NCI-H226 (cell line): ENCODE measurements at regions not wholly inside any gene's neighbourhood (a gene's known extent, or its start where the extent isn't known, plus 50 kb on each side); places are given as distances from the start of the nearest gene placed in this dataset.

ENCODE experiments used
- DNase-seq: peaks from one replicate; pipeline ENCODE4 v3.0.0-alpha.2; 2015

DNA sequence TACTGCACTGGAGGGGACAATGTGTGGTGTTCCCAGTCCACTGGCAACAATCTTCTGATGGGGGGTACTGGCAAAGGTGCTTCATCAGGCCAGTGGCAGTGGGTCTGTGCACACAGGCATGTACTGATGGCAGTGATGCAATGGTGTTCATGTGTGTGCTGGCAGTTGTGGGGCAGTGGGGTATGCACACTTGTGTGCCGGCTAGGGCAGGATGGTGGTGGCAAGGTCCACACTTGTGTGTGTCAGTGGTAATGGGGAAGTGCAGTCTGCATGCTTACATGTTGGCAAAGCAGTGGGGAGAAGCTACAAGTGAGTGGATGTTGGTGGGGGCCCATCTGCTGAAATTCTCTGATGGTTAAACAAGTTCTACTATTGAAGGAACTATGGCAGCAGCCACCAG lies 504.6 kb upstream of the ZNF462 start:
- DNase-seq, result no peak

DNA sequence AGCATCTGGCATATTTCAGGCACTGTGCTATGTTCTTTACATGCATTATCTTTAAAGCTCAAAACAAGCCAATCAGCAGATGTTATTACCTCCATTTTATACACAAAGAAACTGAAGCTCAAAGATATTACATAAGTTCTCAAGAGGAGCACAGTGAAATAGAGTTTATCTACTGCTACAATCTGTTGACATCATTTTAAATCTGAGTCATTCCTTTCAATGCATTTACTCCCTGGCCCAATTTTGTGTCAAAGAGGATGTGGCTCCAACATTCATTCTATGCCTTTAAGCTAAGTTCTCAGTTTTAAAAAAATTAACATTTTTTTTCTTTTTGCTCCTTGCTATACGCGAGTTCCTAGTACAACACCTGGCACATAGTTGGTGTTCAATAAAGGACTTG lies 486.3 kb upstream of the ZNF462 start:
- no peak for DNase-seq

DNA sequence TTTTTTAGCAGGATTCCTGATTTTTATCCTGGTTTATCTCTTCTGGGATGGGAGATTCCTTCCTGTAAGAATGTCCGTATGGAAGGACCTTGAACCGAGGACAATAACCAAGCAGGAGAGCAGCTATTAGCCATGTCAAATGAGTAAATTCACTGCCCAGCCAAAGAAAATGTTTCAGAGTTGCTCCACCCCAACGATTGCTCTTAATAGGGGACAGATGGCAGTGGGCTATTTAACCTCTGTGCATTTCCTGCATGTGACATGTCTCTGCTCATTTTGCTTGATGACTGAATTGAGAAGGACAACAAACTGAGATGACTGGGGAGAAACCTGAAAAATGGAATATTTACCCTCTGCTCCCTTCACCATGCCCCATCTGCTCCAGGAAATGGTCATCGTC lies 479.9 kb upstream of the ZNF462 start:
- no peak for DNase-seq

- no peak for DNase-seq
These were observed 475.0 kb upstream of the ZNF462 start for GRCh38 chr9:106387965-106388364.

- DNase-seq, result no peak
These were observed 469.7 kb upstream of the ZNF462 start for GRCh38 chr9:106393226-106393625.

DNA sequence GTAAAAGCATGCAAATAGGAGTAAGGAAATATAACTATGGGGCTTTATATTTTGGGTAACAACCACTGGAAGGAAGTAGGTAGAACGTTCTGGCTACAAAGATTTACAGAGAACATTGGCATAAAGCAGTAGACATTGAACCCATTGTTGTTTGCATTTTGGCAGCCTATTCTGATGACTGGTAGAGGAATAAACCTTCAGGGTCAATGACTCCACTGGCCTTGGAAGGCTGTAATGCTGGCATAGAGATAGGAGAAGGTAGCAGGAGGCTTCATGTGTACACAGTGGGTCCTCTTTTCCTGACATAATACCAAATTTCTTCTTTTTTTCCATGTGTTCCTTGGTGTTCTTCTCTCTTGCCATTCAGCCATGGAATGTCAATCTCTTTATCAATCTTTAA lies 462.8 kb upstream of the ZNF462 start:
- DNase-seq, result no peak

- no peak for DNase-seq
These were observed 462.0 kb upstream of the ZNF462 start for GRCh38 chr9:106400950-106401349.

- peak; percentile 28 for DNase-seq
These were observed 459.9 kb upstream of the ZNF462 start for GRCh38 chr9:106403081-106403480.

DNA sequence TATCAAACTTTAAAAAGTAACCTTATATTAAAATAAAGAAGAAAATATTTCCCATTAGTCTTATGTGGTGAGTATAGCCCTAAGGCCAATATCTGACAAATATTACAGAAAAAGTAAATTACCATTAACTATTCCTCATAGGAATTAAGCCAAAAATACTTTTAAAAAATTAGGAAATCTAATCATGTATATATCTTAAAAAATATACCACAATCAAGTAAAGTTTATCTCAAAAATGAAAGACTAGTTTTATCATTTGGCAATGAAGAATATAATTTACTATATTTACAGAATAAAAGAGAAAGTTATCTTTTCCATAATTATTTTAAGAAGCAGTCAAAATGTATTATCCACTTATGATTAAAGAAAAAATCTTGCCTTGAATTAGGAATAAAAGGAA lies 458.8 kb upstream of the ZNF462 start:
- no peak for DNase-seq

GRCh38 chr9:106405871-106406435 lies 457.0 kb upstream of the ZNF462 start:
- no peak for DNase-seq

- no peak for DNase-seq
These were observed 448.9 kb upstream of the ZNF462 start for GRCh38 chr9:106414042-106414441.

- DNase-seq, result no peak
These were observed 445.3 kb upstream of the ZNF462 start for GRCh38 chr9:106417685-106418084.

DNA sequence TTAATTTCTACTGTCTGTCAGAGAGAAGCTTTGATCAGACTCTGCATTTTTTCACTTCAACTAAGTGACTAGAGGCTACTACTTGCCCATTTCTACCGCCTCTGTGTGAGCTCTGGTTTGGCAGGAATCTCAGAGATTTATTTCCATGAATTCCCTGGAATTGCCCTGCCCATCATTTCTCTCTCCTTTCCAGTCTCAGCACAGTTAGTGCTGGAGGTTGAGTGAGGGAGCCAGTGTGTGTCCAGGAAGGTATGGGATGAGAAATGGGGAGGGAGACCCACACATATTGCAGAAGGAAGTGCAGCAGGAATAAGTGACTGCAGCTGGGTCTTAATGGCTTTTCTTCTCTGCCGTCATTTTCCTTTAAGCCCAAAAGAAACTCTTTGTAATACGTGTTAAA lies 443.1 kb upstream of the ZNF462 start:
- no peak for DNase-seq

- DNase-seq, result no peak
These were observed 442.4 kb upstream of the ZNF462 start for GRCh38 chr9:106420511-106420944.

DNA sequence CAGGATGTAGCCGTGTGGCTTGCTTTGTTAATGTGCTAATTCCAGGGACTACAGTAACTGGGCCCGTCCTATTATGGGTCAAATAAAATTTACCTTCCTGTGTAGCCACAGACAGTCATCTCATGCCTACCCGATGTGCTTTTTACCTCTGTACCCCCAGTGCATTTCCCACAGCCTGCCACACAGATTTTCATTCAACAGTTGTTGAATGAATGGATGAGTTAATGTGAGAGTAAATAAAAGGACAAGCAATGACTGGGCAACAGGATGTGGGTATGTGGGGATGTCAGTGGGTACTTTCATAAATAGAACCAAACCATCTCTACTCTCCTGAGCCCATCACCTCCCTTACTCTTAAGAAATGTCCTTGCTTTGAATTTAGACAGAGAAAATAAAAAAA lies 441.2 kb upstream of the ZNF462 start:
- DNase-seq, result no peak

GRCh38 chr9:106423575-106423974 lies 439.4 kb upstream of the ZNF462 start:
- DNase-seq, result no peak

GRCh38 chr9:106432631-106433030 lies 430.3 kb upstream of the ZNF462 start:
- no peak for DNase-seq

- no peak for DNase-seq
These were observed 424.0 kb upstream of the ZNF462 start for GRCh38 chr9:106438928-106439327.

DNA sequence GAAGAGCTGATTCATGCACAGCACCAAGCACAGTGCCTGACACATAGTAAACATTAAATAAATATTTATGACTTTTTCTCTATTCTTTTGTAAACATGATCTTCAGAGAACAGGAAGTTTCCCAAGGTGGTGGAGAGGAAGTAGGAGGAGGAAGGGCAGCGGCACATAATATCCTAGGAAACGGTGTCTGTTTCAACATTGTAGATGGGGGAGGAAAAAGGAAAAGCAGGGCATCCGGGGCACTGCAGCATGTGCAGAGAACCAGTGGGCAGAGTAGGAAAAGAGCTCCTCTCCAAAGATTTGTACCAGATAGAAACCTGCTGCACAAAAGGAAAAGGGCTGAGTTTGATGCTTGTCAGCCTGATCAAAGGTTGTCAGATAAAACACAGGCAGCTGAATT lies 421.7 kb upstream of the ZNF462 start:
- DNase-seq, result no peak

DNA sequence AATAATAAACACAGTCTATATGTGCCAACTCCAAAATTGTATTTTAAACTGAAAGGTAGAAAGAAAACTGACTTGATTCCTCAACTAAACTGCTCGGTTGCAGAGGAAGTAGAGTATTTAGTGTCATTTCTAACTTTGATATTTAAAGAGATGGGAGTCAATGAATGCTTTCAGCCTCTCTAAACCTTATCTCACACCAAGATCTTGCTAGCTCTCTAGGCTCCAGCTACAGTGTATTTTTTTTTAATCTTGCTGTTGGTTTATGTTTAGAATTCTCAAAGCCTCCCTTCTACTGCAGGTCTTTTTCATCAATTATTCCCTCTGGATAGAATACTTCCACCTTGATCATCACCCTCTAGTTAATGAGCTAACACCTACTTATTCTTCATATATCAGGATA lies 419.4 kb upstream of the ZNF462 start:
- DNase-seq, result no peak

DNA sequence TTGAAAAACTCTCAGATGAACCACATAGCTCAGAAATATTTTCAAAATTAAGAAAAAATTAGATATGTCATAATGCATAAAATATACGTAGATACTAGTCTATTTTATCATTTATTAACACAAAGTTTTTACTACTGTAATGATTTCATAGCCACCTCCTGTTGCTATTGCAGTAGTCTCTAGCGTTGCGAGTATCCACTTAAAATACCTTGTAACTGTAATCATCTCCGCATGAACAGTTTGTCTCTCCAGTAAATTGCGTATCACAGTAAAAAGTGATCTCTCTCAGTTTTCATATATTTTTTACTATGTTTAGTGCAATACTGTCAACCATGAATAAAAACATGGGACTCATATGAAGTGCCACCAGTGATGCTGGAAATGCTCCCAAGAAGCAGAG lies 417.9 kb upstream of the ZNF462 start:
- no peak for DNase-seq

- DNase-seq, result no peak
These were observed 413.5 kb upstream of the ZNF462 start for GRCh38 chr9:106449336-106449927.

GRCh38 chr9:106450549-106450948 lies 412.4 kb upstream of the ZNF462 start:
- DNase-seq, result no peak

DNA sequence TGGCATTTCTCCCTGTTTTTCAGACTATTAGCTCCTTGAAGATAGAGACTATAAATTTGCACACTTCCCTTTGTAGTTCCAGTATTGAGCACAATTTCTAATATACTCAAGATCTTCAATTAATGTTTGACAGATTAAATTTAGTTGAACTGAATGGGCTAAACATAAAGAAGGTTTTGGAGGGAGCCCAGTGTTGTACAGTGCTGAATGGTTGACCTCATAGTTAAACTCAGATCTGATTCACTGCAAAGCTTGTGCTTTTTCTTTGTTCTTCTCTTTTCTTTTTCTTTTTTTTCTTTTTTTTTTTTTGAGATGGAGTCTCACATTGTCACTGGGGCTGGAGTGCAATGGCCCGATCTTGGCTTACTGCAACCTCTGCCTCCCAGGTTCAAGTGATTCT lies 411.7 kb upstream of the ZNF462 start:
- DNase-seq, result no peak

GRCh38 chr9:106456581-106456980 lies 406.4 kb upstream of the ZNF462 start:
- no peak for DNase-seq
